H9 (cell line): ENCODE measurements at regions not wholly inside any gene's neighbourhood (a gene's known extent, or its start where the extent isn't known, plus 50 kb on each side); places are given as distances from the start of the nearest gene placed in this dataset.

ENCODE experiments used
- DNase-seq: peaks from one replicate; pipeline ENCODE4 v3.0.0-alpha.2; 2017
- H2AFZ ChIP-seq: one replicate; pipeline ENCODE4 v1.6.1; 2013; ENCODE audit warnings: mild to moderate bottlenecking, low read length, control low read depth, moderate library complexity
- H2AK5ac ChIP-seq: 2 replicates; pipeline ENCODE4 v1.6.1; 2013; ENCODE audit warnings: low read length, control low read depth, mixed read lengths; ENCODE audit not compliant: insufficient read length
- H2BK120ac ChIP-seq: one replicate; pipeline ENCODE4 v1.6.1; 2013; ENCODE audit warnings: low read depth, mild to moderate bottlenecking, low read length, control low read depth, inconsistent platforms; ENCODE audit not compliant: poor library complexity, severe bottlenecking
- H2BK12ac ChIP-seq: 2 replicates; pipeline ENCODE4 v1.6.1; 2013; ENCODE audit warnings: low read length, control low read depth, mixed read lengths, low read depth; ENCODE audit not compliant: insufficient read length
- H2BK15ac ChIP-seq: 2 replicates; pipeline ENCODE4 v1.6.1; 2013; ENCODE audit warnings: low read depth, low read length, control low read depth
- H2BK20ac ChIP-seq: one replicate; pipeline ENCODE4 v1.6.1; 2013; ENCODE audit warnings: low read depth, mild to moderate bottlenecking, low read length, control low read depth, inconsistent platforms; ENCODE audit not compliant: poor library complexity, severe bottlenecking
- H2BK5ac ChIP-seq: 2 replicates; pipeline ENCODE4 v1.6.1; 2013; ENCODE audit warnings: low read length, control low read depth, mixed read lengths; ENCODE audit not compliant: insufficient read length
- H3K14ac ChIP-seq: 2 replicates; pipeline ENCODE4 v1.6.1; 2013; ENCODE audit warnings: low read length, control low read depth; ENCODE audit not compliant: insufficient read depth
- H3K18ac ChIP-seq: 2 replicates; pipeline ENCODE4 v1.6.1; 2013; ENCODE audit warnings: low read depth, mild to moderate bottlenecking, mixed read lengths, low read length, control low read depth; ENCODE audit not compliant: insufficient read length
- H3K23ac ChIP-seq: 2 replicates; pipeline ENCODE4 v1.6.1; 2013; ENCODE audit warnings: low read length, control low read depth, mixed read lengths, low read depth; ENCODE audit not compliant: insufficient read length
- H3K23me2 ChIP-seq: 2 replicates; pipeline ENCODE4 v1.6.1; 2013; ENCODE audit warnings: low read depth, mild to moderate bottlenecking, mixed read lengths, low read length, control low read depth; ENCODE audit not compliant: insufficient read length, poor library complexity, severe bottlenecking
- H3K27ac ChIP-seq: 2 replicates; pipeline ENCODE4 v1.5.1; 2013; ENCODE audit warnings: low read length, control low read depth, mixed read lengths, low read depth; ENCODE audit not compliant: insufficient read length
- H3K27me3 ChIP-seq: 2 replicates; pipeline ENCODE4 v1.6.1; 2013; ENCODE audit warnings: low read length, control low read depth, inconsistent platforms; ENCODE audit not compliant: insufficient read depth
- H3K4ac ChIP-seq: 2 replicates; pipeline ENCODE4 v1.6.1; 2013; ENCODE audit warnings: low read depth, mild to moderate bottlenecking, control low read depth, inconsistent platforms, low read length, moderate library complexity
- H3K4me1 ChIP-seq: 2 replicates; pipeline ENCODE4 v1.6.1; 2013; ENCODE audit warnings: low read length, control low read depth, inconsistent platforms; ENCODE audit not compliant: insufficient read depth
- H3K4me2 ChIP-seq: 2 replicates; pipeline ENCODE4 v1.6.1; 2013; ENCODE audit warnings: low read length, control low read depth, mixed read lengths; ENCODE audit not compliant: insufficient read length, insufficient read depth
- H3K56ac ChIP-seq: 2 replicates; pipeline ENCODE4 v1.6.1; 2013; ENCODE audit warnings: low read depth, mild to moderate bottlenecking, mixed read lengths, low read length, control low read depth; ENCODE audit not compliant: insufficient read length
- H3K79me1 ChIP-seq: 2 replicates; pipeline ENCODE4 v1.6.1; 2013; ENCODE audit warnings: low read depth, mild to moderate bottlenecking, moderate library complexity, low read length, control low read depth, inconsistent platforms; ENCODE audit not compliant: insufficient read depth, poor library complexity, severe bottlenecking
- H3K79me2 ChIP-seq: 2 replicates; pipeline ENCODE4 v1.6.1; 2013; ENCODE audit warnings: low read length, control low read depth, inconsistent platforms; ENCODE audit not compliant: insufficient read depth
- H3K9ac ChIP-seq: 2 replicates; pipeline ENCODE4 v1.6.1; 2013; ENCODE audit warnings: low read length, control low read depth, mixed read lengths; ENCODE audit not compliant: insufficient read length; ENCODE audit errors: extremely low read depth
- H3K9me3 ChIP-seq: one replicate; pipeline ENCODE4 v1.6.1; 2013; ENCODE audit warnings: low read depth, low read length, inconsistent platforms; ENCODE audit not compliant: control insufficient read depth
- H3T11ph ChIP-seq: one replicate; pipeline ENCODE4 v1.6.1; 2013; ENCODE audit warnings: mild to moderate bottlenecking, low read length, control low read depth, inconsistent platforms
- H4K20me1 ChIP-seq: one replicate; pipeline ENCODE4 v1.6.1; 2013; ENCODE audit not compliant: control insufficient read depth, insufficient read length, insufficient read depth
- H4K5ac ChIP-seq: 2 replicates; pipeline ENCODE4 v1.6.1; 2013; ENCODE audit warnings: low read depth, mild to moderate bottlenecking, mixed read lengths, low read length, control low read depth; ENCODE audit not compliant: insufficient read length
- H4K8ac ChIP-seq: replicated peaks from 2 replicates; pipeline ENCODE4 v1.6.1; 2013; ENCODE audit warnings: low read length, control low read depth, mixed read lengths, low read depth; ENCODE audit not compliant: insufficient read length
- H4K91ac ChIP-seq: 2 replicates; pipeline ENCODE4 v1.6.1; 2013; ENCODE audit warnings: low read depth, mild to moderate bottlenecking, moderate library complexity, mixed read lengths, low read length, control low read depth; ENCODE audit not compliant: insufficient read length
- H3K27ac Mint-ChIP-seq, 3 experiments: 2 replicates in 2 of 3; 3 replicates in 1 of 3; pipeline ENCODE4 v1.8.0; 2020 to 2021; ENCODE audit warnings: mixed read lengths in 3 of 3, mild to moderate bottlenecking in 1 of 3, moderate library complexity in 1 of 3
- H3K27me3 Mint-ChIP-seq: 2 replicates; pipeline ENCODE4 v1.8.0; 2021; ENCODE audit warnings: low read depth, mild to moderate bottlenecking, moderate library complexity, mixed read lengths
- H3K36me3 Mint-ChIP-seq, 3 experiments: 2 replicates in 2 of 3; 3 replicates in 1 of 3; pipeline ENCODE4 v1.8.0; 2020 to 2021; ENCODE audit warnings: low read depth in 3 of 3, mixed read lengths in 3 of 3; ENCODE audit not compliant: insufficient read depth in 1 of 3
- H3K4me1 Mint-ChIP-seq, 2 experiments: 2 replicates each; pipeline ENCODE4 v1.8.0; 2020; ENCODE audit warnings: mixed read lengths in 2 of 2
- H3K4me3 Mint-ChIP-seq, 2 experiments: 2 replicates in 1 of 2; 3 replicates in 1 of 2; pipeline ENCODE4 v1.8.0; 2020 to 2021; ENCODE audit warnings: mild to moderate bottlenecking in 2 of 2, mixed read lengths in 2 of 2, moderate library complexity in 1 of 2
- H3K9me3 Mint-ChIP-seq, 2 experiments: 2 replicates in 1 of 2; 3 replicates in 1 of 2; pipeline ENCODE4 v1.8.0; 2020; ENCODE audit warnings: mild to moderate bottlenecking in 2 of 2, mixed read lengths in 2 of 2, moderate library complexity in 1 of 2
- WGBS: extraction: QIAGEN DNeasy Blood & Tissue Kit; methylation state at CpG from one replicate; pipeline ENCODE4 v1.1.7; 2013; ENCODE audit warnings: missing lambda C conversion rate, low lambda C conversion rate, mixed read lengths; ENCODE audit not compliant: insufficient read length; ENCODE audit errors: extremely low coverage; 5-methylcytosine and 5-hydroxymethylcytosine counted together
- TF ChIP-seq, protein P1 (sequence below): fragments of 200-600 bp; sonication (generic); conservative IDR thresholded peaks from 3 replicates; pipeline ENCODE4 v1.8.0; 2021; ENCODE audit warnings: antibody characterized with exemption, mild to moderate bottlenecking

DNA sequence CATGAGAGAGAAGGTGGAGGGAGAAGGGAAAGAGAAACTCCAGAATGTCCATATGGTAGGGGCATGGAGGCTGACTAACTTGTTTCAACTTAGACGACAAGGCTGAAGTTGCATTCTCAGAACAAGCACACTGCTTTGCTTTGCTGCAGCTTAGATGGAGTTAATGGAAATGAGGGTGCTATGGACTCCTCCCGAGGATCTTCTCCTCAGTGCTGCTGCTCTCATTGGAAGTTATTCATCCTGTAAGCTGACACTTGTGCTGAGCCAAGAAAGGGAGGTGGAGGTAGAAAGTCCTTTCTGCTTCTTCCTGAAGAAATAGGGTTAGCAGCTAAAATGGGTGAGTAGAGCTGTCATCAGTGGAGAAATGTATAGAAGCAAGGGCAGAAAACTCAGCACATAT, 215.3 kb downstream of the SEC16B start:
- Histone ChIP-seq H2BK12ac (no peak overlapping the region), H2BK5ac (no peak overlapping the region), H3K79me2 (no peaks in the 10 kb centered on the region), H3K14ac (no peak overlapping the region), H2BK20ac (no peak overlapping the region), H2BK15ac (no peak overlapping the region), H3K56ac (no peak overlapping the region), H3K79me1 (no peaks in the 10 kb centered on the region), H4K91ac (no peak overlapping the region), H2AK5ac (no peak overlapping the region), H2AFZ (no peak overlapping the region), H3K4me2 (no peak overlapping the region), H3K4ac (no peak overlapping the region), H3T11ph (no peak overlapping the region), H3K9ac (no peak overlapping the region), H2BK120ac (no peak overlapping the region), H4K20me1 (no peaks in the 10 kb centered on the region), H3K18ac (no peak overlapping the region), H3K9me3 (peaks cover 6% of the 10 kb centered on the region), H3K23ac (no peak overlapping the region), H3K23me2 (no peaks in the 10 kb centered on the region), H3K27ac (no peak overlapping the region), H3K27me3 (no peaks in the 10 kb centered on the region), H4K5ac (no peak overlapping the region), H3K4me1 (0 out of 2 replicates have a peak, but pooled peaks cover 2% of the 10 kb centered on the region), H4K8ac (no peak overlapping the region)
- Mint-ChIP-seq H3K27ac (no peak overlapping the region), H3K9me3 (peaks cover 12% of the 10 kb centered on the region in 2 experiments), H3K4me1 (peaks cover 22% of the 10 kb centered on the region in 2 experiments), H3K4me3 (no peak overlapping the region), H3K36me3 (peaks cover 6 to 14% (median 8%) of the 10 kb centered on the region in 3 experiments; a peak in 6 of 7 replicates), H3K27me3 (0 out of 2 replicates have a peak, but pooled peaks cover 2% of the 10 kb centered on the region)
- no CpG with 5 or more reads among the region's 2 CpGs for WGBS
- no peak for DNase-seq
- TF ChIP-seq, protein P1, sequence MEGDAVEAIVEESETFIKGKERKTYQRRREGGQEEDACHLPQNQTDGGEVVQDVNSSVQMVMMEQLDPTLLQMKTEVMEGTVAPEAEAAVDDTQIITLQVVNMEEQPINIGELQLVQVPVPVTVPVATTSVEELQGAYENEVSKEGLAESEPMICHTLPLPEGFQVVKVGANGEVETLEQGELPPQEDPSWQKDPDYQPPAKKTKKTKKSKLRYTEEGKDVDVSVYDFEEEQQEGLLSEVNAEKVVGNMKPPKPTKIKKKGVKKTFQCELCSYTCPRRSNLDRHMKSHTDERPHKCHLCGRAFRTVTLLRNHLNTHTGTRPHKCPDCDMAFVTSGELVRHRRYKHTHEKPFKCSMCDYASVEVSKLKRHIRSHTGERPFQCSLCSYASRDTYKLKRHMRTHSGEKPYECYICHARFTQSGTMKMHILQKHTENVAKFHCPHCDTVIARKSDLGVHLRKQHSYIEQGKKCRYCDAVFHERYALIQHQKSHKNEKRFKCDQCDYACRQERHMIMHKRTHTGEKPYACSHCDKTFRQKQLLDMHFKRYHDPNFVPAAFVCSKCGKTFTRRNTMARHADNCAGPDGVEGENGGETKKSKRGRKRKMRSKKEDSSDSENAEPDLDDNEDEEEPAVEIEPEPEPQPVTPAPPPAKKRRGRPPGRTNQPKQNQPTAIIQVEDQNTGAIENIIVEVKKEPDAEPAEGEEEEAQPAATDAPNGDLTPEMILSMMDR: no peak
